Psoas muscle (tissue), 7 donors: ENCODE measurements at regions not wholly inside any gene's neighbourhood (a gene's known extent, or its start where the extent isn't known, plus 50 kb on each side); places are given as distances from the start of the nearest gene placed in this dataset.

ENCODE experiments used
- ATAC-seq, 4 donors: fragments of 200-7000 bp; cut with Tn5 transposase; one replicate each; pipeline ENCODE4 v1.9.1; 2020; ENCODE audit warnings: moderate library complexity in 3 of 4, mild to moderate bottlenecking in 2 of 4
- DNase-seq, 2 donors: peaks; one replicate each; pipeline ENCODE4 v3.0.0-alpha.2; 2020
- H3K27ac ChIP-seq: fragments of 200-600 bp; one replicate; pipeline ENCODE4 v1.8.0; 2022
- H3K27me3 ChIP-seq, 3 donors: fragments of 200-600 bp in 1 of 3; one replicate each; pipeline versions ENCODE4 v1.6.1 to v1.8.0; 2013 to 2022; ENCODE audit warnings: low read length in 2 of 3, mild to moderate bottlenecking in 2 of 3, moderate library complexity in 1 of 3; ENCODE audit not compliant: insufficient read depth in 3 of 3
- H3K36me3 ChIP-seq, 2 donors: fragments of 200-600 bp in 1 of 2; one replicate each; pipeline versions ENCODE4 v1.6.1 to v1.8.0; 2013 to 2022; ENCODE audit warnings: low read depth in 1 of 2, mild to moderate bottlenecking in 1 of 2, moderate library complexity in 1 of 2; ENCODE audit not compliant: insufficient read depth in 1 of 2
- H3K4me1 ChIP-seq: fragments of 200-600 bp; one replicate; pipeline ENCODE4 v1.8.0; 2022
- H3K4me3 ChIP-seq: fragments of 200-600 bp; one replicate; pipeline ENCODE4 v1.8.0; 2022; ENCODE audit warnings: mild to moderate bottlenecking
- H3K9me3 ChIP-seq: fragments of 200-600 bp; one replicate; pipeline ENCODE4 v1.8.0; 2022
- CTCF ChIP-seq: fragments of 200-600 bp; IDR thresholded peaks from one replicate; pipeline ENCODE4 v1.8.0; 2022; ENCODE audit warnings: antibody characterized with exemption
- WGBS, 3 donors: extraction: QIAGEN DNeasy Blood & Tissue Kit; methylation state at CpG; one replicate each; pipeline versions ENCODE4 v1.1.6 to v1.1.7; 2013; 5-methylcytosine and 5-hydroxymethylcytosine counted together
- intact Hi-C, 2 donors: fragments of 100-400 bp; cut with DNase I; formaldehyde crosslinking; loops; one replicate each; pipeline versions ENCODE4 v1.11.0 to v1.14.2; 2022
- donor health status: healthy with polysubstance abuse.
- donor health status: DM: no; HTN: no; CAD: no; lungs with moderate emphysema.
- donor health status: Bipolar disorder and iron deficiency.
- donor health status: healthy.
- donor health status: DM: yes; HTN: yes; CAD: no.
- donor health status: DM: no; HTN: no; CAD: no.
- donor health status: DM: yes; HTN: yes; CAD: no.

DNA sequence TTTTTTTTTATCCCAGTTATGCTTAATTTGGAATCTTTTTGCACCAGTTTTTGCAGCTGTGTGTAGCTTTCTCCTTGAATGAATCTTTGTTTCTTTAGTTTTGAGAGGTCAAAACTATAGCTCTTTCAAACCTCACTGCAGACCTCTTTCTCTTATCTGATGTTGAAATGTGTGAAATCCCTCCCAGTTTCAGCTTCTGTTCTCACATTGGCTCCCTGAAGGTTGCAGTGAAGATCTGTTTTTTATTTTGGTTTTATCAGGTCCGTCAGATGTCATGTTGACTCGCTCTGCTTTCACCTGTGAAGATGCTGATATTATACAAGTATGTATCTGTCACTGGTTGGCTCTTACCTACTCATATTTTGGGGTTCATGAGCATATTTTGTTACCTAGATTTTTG lies 372.0 kb downstream of the RFC3 start:
- H3K27me3 ChIP-seq = no peaks in the 10 kb centered on the region
- intact Hi-C loops = no loop called here
- no peaks in the 10 kb centered on the region for H3K9me3 ChIP-seq
- 83 to 92% (median 87%) methylated on average over 2 of the region's 2 CpGs for WGBS, 3 donors
- DNase-seq (no peak), ATAC-seq (no peak)
- H3K36me3 ChIP-seq = no peaks in the 10 kb centered on the region
- no peaks in the 10 kb centered on the region for H3K4me1 ChIP-seq
- H3K27ac ChIP-seq = no peak overlapping the region
- H3K4me3 ChIP-seq = no peak overlapping the region
- TF ChIP-seq CTCF = no peak

- Histone ChIP-seq H3K36me3 (no peaks in the 10 kb centered on the region), H3K27me3 (no peaks in the 10 kb centered on the region), H3K9me3 (no peaks in the 10 kb centered on the region), H3K27ac (no peak overlapping the region), H3K4me3 (no peak overlapping the region), H3K4me1 (no peaks in the 10 kb centered on the region)
- TF ChIP-seq CTCF = no peak
- intact Hi-C loops = no loop called here
- DNase-seq (no peak), ATAC-seq (no peak)
- WGBS, 3 donors = 90 to 91% (median 91%) methylated on average over 1 of the region's 1 CpG
Measured at GRCh38 chr13:34201050-34201913, 383.3 kb downstream of the RFC3 start.

DNA sequence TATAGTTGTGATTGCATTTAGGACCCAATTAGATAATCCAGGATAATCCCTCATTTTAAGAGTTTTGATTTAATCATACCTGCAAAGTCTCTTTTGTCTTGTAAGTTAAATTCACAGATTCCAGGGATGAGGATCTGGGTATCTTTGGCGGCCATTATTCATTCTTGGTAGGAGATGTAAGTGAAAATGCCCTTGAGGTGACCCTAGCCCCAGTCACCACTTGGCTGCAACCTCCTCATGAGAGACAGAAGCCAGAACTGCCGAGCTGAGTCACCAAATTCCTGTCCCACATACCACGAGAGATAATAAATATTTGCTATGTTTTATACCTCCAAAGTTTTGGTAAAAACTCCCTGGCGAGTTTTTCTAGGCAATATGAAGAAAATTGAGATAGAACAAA lies 389.4 kb downstream of the RFC3 start:
- Histone ChIP-seq H3K4me3 (no peak overlapping the region), H3K9me3 (no peaks in the 10 kb centered on the region), H3K36me3 (no peaks in the 10 kb centered on the region), H3K27ac (no peak overlapping the region), H3K4me1 (no peaks in the 10 kb centered on the region), H3K27me3 (no peaks in the 10 kb centered on the region)
- 42 to 50% (median 44%) methylated on average over 4 of the region's 4 CpGs for WGBS, 3 donors
- TF ChIP-seq CTCF = no peak
- DNase-seq (no peak), ATAC-seq (no peak)
- intact Hi-C loops = no loop called here

GRCh38 chr13:34207872-34208271 lies 389.9 kb downstream of the RFC3 start:
- intact Hi-C loops = no loop called here
- TF ChIP-seq CTCF = no peak
- DNase-seq (no peak), ATAC-seq (no peak)
- Histone ChIP-seq H3K9me3 (no peaks in the 10 kb centered on the region), H3K4me1 (no peaks in the 10 kb centered on the region), H3K27me3 (no peaks in the 10 kb centered on the region), H3K36me3 (no peaks in the 10 kb centered on the region), H3K27ac (no peak overlapping the region), H3K4me3 (no peak overlapping the region)
- WGBS, 3 donors = 88 to 91% (median 89%) methylated on average over 4 of the region's 4 CpGs

DNA sequence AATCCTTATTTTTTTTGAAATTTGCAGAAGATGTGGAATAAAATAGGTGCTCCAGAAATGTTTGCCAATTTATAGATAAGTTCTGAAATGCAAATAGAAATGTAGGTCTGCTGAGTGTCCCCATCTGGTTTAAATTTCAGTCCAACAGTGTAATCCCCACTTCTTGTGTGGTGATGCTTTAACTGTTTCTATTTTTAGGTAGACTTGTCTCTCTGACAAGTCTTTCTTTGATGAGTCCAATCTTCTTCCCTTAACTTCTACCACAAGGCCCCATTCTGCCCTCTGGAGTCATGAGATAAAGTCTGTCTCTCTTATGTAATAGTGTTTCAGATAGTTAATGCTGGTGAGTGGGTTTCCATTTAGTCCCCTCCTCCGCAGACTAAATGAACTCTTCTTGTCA lies 390.4 kb downstream of the RFC3 start:
- TF ChIP-seq CTCF = no peak
- Histone ChIP-seq H3K4me3 (no peak overlapping the region), H3K36me3 (no peaks in the 10 kb centered on the region), H3K4me1 (no peaks in the 10 kb centered on the region), H3K27me3 (no peaks in the 10 kb centered on the region), H3K27ac (no peak overlapping the region), H3K9me3 (no peaks in the 10 kb centered on the region)
- no peak for DNase-seq
- WGBS, 3 donors = 93 to 98% (median 96%) methylated on average over 1 of the region's 1 CpG
- intact Hi-C loops = no loop called here
- no peak for ATAC-seq
